Stomach (tissue), 8 donors: ENCODE measurements at regions not wholly inside any gene's neighbourhood (a gene's known extent, or its start where the extent isn't known, plus 50 kb on each side); places are given as distances from the start of the nearest gene placed in this dataset.

ENCODE experiments used
- DNase-seq, 2 donors: peaks; one replicate each; pipeline versions ENCODE4 v3.0.0 to v3.0.0-alpha.2; 2013 to 2019
- H3K27ac ChIP-seq, 5 donors: fragments of 200-600 bp in 4 of 5; sonication (generic) in 4 of 5; one replicate each; pipeline ENCODE4 v1.5.1; 2013 to 2019; ENCODE audit warnings: mild to moderate bottlenecking in 1 of 5, moderate library complexity in 1 of 5
- H3K27me3 ChIP-seq, 3 donors: fragments of 200-600 bp; sonication (generic); one replicate each; pipeline ENCODE4 v1.5.1; 2017 to 2019; ENCODE audit warnings: mixed run types in 1 of 3
- H3K36me3 ChIP-seq, 4 donors: fragments of 200-600 bp; sonication (generic); 1 replicate in 3 of 4; 2 replicates in 1 of 4; pipeline ENCODE4 v1.5.1; 2016 to 2019
- H3K4me1 ChIP-seq, 4 donors: fragments of 200-600 bp; sonication (generic); one replicate each; pipeline ENCODE4 v1.5.1; 2016 to 2019
- H3K4me3 ChIP-seq, 4 donors: fragments of 200-600 bp; sonication (generic) in 3 of 4; one replicate each; pipeline ENCODE4 v1.5.1; 2016 to 2019; ENCODE audit warnings: mild to moderate bottlenecking in 1 of 4
- H3K9me3 ChIP-seq, 4 donors: fragments of 200-600 bp; sonication (generic); one replicate each; pipeline ENCODE4 v1.5.1; 2016 to 2019
- CTCF ChIP-seq, 7 experiments: fragments of 450-650 bp in 4 of 7; fragments of 200-600 bp in 3 of 7; sonication (generic) in 3 of 7; IDR thresholded peaks; one replicate each; pipeline ENCODE4 v1.5.1; 2016 to 2019; ENCODE audit warnings: antibody characterized with exemption in 7 of 7, control low read depth in 2 of 7, mild to moderate bottlenecking in 1 of 7
- EP300 ChIP-seq: sonication (generic); formaldehyde crosslinking; IDR thresholded peaks from one replicate; pipeline ENCODE4 v1.6.1; 2017; ENCODE audit warnings: antibody characterized with exemption
- POLR2A ChIP-seq, 4 donors: fragments of 450-650 bp; IDR thresholded peaks; one replicate each; pipeline ENCODE4 v1.6.1; 2016; ENCODE audit warnings: antibody characterized with exemption in 4 of 4, control low read depth in 2 of 4, mild to moderate bottlenecking in 1 of 4, moderate library complexity in 1 of 4
- POLR2AphosphoS5 ChIP-seq, 3 donors: sonication (generic); formaldehyde crosslinking; IDR thresholded peaks; one replicate each; pipeline ENCODE4 v1.6.1; 2016; ENCODE audit warnings: antibody characterized with exemption in 3 of 3
- WGBS, 5 donors: extraction: QIAGEN DNeasy Blood & Tissue Kit in 3 of 5; methylation state at CpG; one replicate each; pipeline versions ENCODE4 v1.1.5 to v1.1.7; 2013 to 2018; 5-methylcytosine and 5-hydroxymethylcytosine counted together
- intact Hi-C: fragments of 100-400 bp; cut with DNase I; formaldehyde crosslinking; loops from one replicate; pipeline ENCODE4 v1.15.1; 2023; ENCODE audit warnings: low total_unique reads
- donor health status: healthy with polysubstance abuse.
- donor health status: Bipolar disorder and iron deficiency.
- donor health status: healthy.

GRCh38 chr5:173742432-173742816 is 126.0 kb upstream of the BOD1 start:
- Histone ChIP-seq H3K27me3 (peaks cover 0 to 5% (median 0%) of the 10 kb centered on the region in 3 donors), H3K4me1 (peaks cover 0 to 3% (median 0%) of the 10 kb centered on the region in 4 donors), H3K27ac (no peak overlapping the region), H3K36me3 (no peaks in the 10 kb centered on the region), H3K9me3 (no peaks in the 10 kb centered on the region), H3K4me3 (no peak overlapping the region)
- TF ChIP-seq EP300 (no peak), POLR2A (IDR thresholded peaks at IDR 0.05) (no peak), CTCF (IDR thresholded peaks at IDR 0.05) (no peak), POLR2AphosphoS5 (IDR thresholded peaks at IDR 0.05) (no peak)
- DNase-seq: no peak
- intact Hi-C loops: no loop called here
- WGBS, 5 donors: 78 to 86% (median 80%) methylated on average over 3 of the region's 3 CpGs

- no peak for DNase-seq
- H3K27ac ChIP-seq: peak overlapping the region in 1 of 5 donors; percentile 38
- peaks cover 0 to 3% (median 0%) of the 10 kb centered on the region in 4 donors for H3K4me1 ChIP-seq
- TF ChIP-seq POLR2A (IDR thresholded peaks at IDR 0.05) (no peak), EP300 (no peak), POLR2AphosphoS5 (IDR thresholded peaks at IDR 0.05) (no peak), CTCF (IDR thresholded peaks at IDR 0.05) (no peak)
- 84 to 96% (median 89%) methylated on average over 9 of the region's 9 CpGs for WGBS, 5 donors
- H3K36me3 ChIP-seq: no peaks in the 10 kb centered on the region
- H3K27me3 ChIP-seq: no peaks in the 10 kb centered on the region
- intact Hi-C loops: no loop called here
- no peak overlapping the region for H3K4me3 ChIP-seq
- no peaks in the 10 kb centered on the region for H3K9me3 ChIP-seq
These were observed 127.3 kb upstream of the BOD1 start for GRCh38 chr5:173743641-173744343.

GRCh38 chr5:173744551-173744950 is 128.1 kb upstream of the BOD1 start:
- Histone ChIP-seq H3K27me3 (no peaks in the 10 kb centered on the region), H3K27ac (peak overlapping the region in 1 of 5 donors; percentile 38), H3K9me3 (no peaks in the 10 kb centered on the region), H3K36me3 (no peaks in the 10 kb centered on the region), H3K4me3 (no peak overlapping the region), H3K4me1 (peaks cover 0 to 3% (median 0%) of the 10 kb centered on the region in 4 donors)
- no peak for DNase-seq
- TF ChIP-seq CTCF (IDR thresholded peaks at IDR 0.05): no peak
- TF ChIP-seq POLR2AphosphoS5 (IDR thresholded peaks at IDR 0.05): no peak
- TF ChIP-seq POLR2A (IDR thresholded peaks at IDR 0.05): no peak
- TF ChIP-seq EP300: no peak
- 77 to 82% (median 79%) methylated on average over 8 of the region's 8 CpGs for whole genome bisulfite sequencing, 5 donors
- intact Hi-C loops: no loop called here

GRCh38 chr5:173745123-173745522 is 128.7 kb upstream of the BOD1 start:
- intact Hi-C loops: no loop called here
- TF ChIP-seq POLR2A (IDR thresholded peaks at IDR 0.05) (no peak), POLR2AphosphoS5 (IDR thresholded peaks at IDR 0.05) (no peak)
- H3K27ac ChIP-seq: no peak overlapping the region
- DNase-seq: no peak
- H3K9me3 ChIP-seq: no peaks in the 10 kb centered on the region
- WGBS, 5 donors: 67 to 79% (median 78%) methylated on average over 4 of the region's 4 CpGs
- peaks cover 0 to 3% (median 0%) of the 10 kb centered on the region in 4 donors for H3K4me1 ChIP-seq
- H3K27me3 ChIP-seq: no peaks in the 10 kb centered on the region
- H3K4me3 ChIP-seq: no peak overlapping the region
- H3K36me3 ChIP-seq: no peaks in the 10 kb centered on the region

- Histone ChIP-seq H3K4me1 (peaks cover 0 to 3% (median 0%) of the 10 kb centered on the region in 4 donors), H3K36me3 (no peaks in the 10 kb centered on the region), H3K27ac (no peak overlapping the region), H3K4me3 (no peak overlapping the region), H3K9me3 (no peaks in the 10 kb centered on the region), H3K27me3 (no peaks in the 10 kb centered on the region)
- intact Hi-C loops: no loop called here
- 80 to 86% (median 82%) methylated on average over 7 of the region's 7 CpGs for WGBS, 5 donors
- DNase-seq: no peak
- TF ChIP-seq POLR2A (IDR thresholded peaks at IDR 0.05) (no peak), CTCF (IDR thresholded peaks at IDR 0.05) (no peak), POLR2AphosphoS5 (IDR thresholded peaks at IDR 0.05) (no peak), EP300 (no peak)
These were observed 129.1 kb upstream of the BOD1 start for GRCh38 chr5:173745557-173745956.
